Tibial artery (tissue), 4 donors: ENCODE measurements at regions not wholly inside any gene's neighbourhood (a gene's known extent, or its start where the extent isn't known, plus 50 kb on each side); places are given as distances from the start of the nearest gene placed in this dataset.

Experiments used
- DNase-seq, 2 donors: peaks; one replicate each; pipeline ENCODE4 v3.0.0-alpha.2; 2019
- H3K27ac ChIP-seq, 2 donors: fragments of 200-600 bp; sonication (generic) in 1 of 2; 1 replicate in 1 of 2; 2 replicates in 1 of 2; pipeline ENCODE4 v1.5.1; 2018 to 2019; ENCODE audit warnings: mild to moderate bottlenecking in 1 of 2
- H3K27me3 ChIP-seq, 2 donors: fragments of 200-600 bp; sonication (generic) in 1 of 2; one replicate each; pipeline versions ENCODE4 v1.5.1 to v1.6.0; 2016 to 2019
- H3K36me3 ChIP-seq, 3 donors: fragments of 200-600 bp; sonication (generic) in 2 of 3; one replicate each; pipeline ENCODE4 v1.5.1; 2016 to 2019; ENCODE audit warnings: mild to moderate bottlenecking in 2 of 3
- H3K4me1 ChIP-seq, 4 donors: fragments of 200-600 bp; sonication (generic) in 2 of 4; 1 replicate in 3 of 4; 2 replicates in 1 of 4; pipeline ENCODE4 v1.5.1; 2016 to 2019
- H3K4me3 ChIP-seq, 2 donors: fragments of 200-600 bp; sonication (generic) in 1 of 2; 1 replicate in 1 of 2; 2 replicates in 1 of 2; pipeline ENCODE4 v1.5.1; 2018 to 2019; ENCODE audit warnings: mild to moderate bottlenecking in 2 of 2
- H3K9me3 ChIP-seq, 3 donors: fragments of 200-600 bp; sonication (generic) in 1 of 3; one replicate each; pipeline ENCODE4 v1.5.1; 2016 to 2019
- CTCF ChIP-seq, 2 experiments: fragments of 200-600 bp in 1 of 2; fragments of 450-650 bp in 1 of 2; IDR thresholded peaks; one replicate each; pipeline ENCODE4 v1.5.1; 2017 to 2019; ENCODE audit warnings: antibody characterized with exemption in 2 of 2, mild to moderate bottlenecking in 1 of 2, moderate library complexity in 1 of 2
- intact Hi-C: fragments of 100-400 bp; cut with DNase I; formaldehyde crosslinking; loops from one replicate; pipeline ENCODE4 v1.15.0; 2023; ENCODE audit warnings: low total_unique reads

- intact Hi-C loops = no loop called here
- Histone ChIP-seq H3K36me3 (no peaks in the 10 kb centered on the region), H3K27ac (no peak overlapping the region), H3K4me1 (no peaks in the 10 kb centered on the region), H3K27me3 (no peaks in the 10 kb centered on the region), H3K4me3 (no peak overlapping the region), H3K9me3 (no peaks in the 10 kb centered on the region)
- no peak for DNase-seq
- TF ChIP-seq CTCF (IDR thresholded peaks at IDR 0.05) = no peak
These were observed 188.9 kb upstream of the FAM98A start for GRCh38 chr2:33788044-33788443.

GRCh38 chr2:33786881-33787280 lies 187.8 kb upstream of the FAM98A start:
- no peak for DNase-seq
- intact Hi-C loops = no loop called here
- H3K9me3 ChIP-seq = no peaks in the 10 kb centered on the region
- no peaks in the 10 kb centered on the region for H3K36me3 ChIP-seq
- no peak overlapping the region for H3K27ac ChIP-seq
- no peak for TF ChIP-seq CTCF (IDR thresholded peaks at IDR 0.05)
- H3K4me3 ChIP-seq = no peak overlapping the region
- no peaks in the 10 kb centered on the region for H3K27me3 ChIP-seq
- no peaks in the 10 kb centered on the region for H3K4me1 ChIP-seq

GRCh38 chr2:33785201-33786106 lies 186.4 kb upstream of the FAM98A start:
- no peak for TF ChIP-seq CTCF (IDR thresholded peaks at IDR 0.05)
- intact Hi-C loops = no loop called here

GRCh38 chr2:33784488-33784887 lies 185.4 kb upstream of the FAM98A start:
- intact Hi-C loops = no loop called here
- H3K27me3 ChIP-seq = no peaks in the 10 kb centered on the region
- no peak for TF ChIP-seq CTCF (IDR thresholded peaks at IDR 0.05)

More at GRCh38 chr2:33785201-33786106, 186.4 kb upstream of the FAM98A start:
- Histone ChIP-seq H3K27ac (no peak overlapping the region), H3K4me1 (no peaks in the 10 kb centered on the region), H3K9me3 (no peaks in the 10 kb centered on the region), H3K4me3 (no peak overlapping the region), H3K36me3 (no peaks in the 10 kb centered on the region), H3K27me3 (no peaks in the 10 kb centered on the region)
- no peak for DNase-seq

GRCh38 chr2:33782395-33783230 lies 183.5 kb upstream of the FAM98A start:
- Histone ChIP-seq H3K27me3 (no peaks in the 10 kb centered on the region), H3K4me1 (no peaks in the 10 kb centered on the region), H3K36me3 (no peaks in the 10 kb centered on the region), H3K9me3 (no peaks in the 10 kb centered on the region), H3K27ac (no peak overlapping the region), H3K4me3 (no peak overlapping the region)
- no peak for DNase-seq
- TF ChIP-seq CTCF (IDR thresholded peaks at IDR 0.05) = no peak
- intact Hi-C loops = no loop called here

More at GRCh38 chr2:33784488-33784887, 185.4 kb upstream of the FAM98A start:
- H3K4me3 ChIP-seq = no peak overlapping the region
- H3K27ac ChIP-seq = no peak overlapping the region
- no peaks in the 10 kb centered on the region for H3K36me3 ChIP-seq
- no peak for DNase-seq
- H3K4me1 ChIP-seq = no peaks in the 10 kb centered on the region
- no peaks in the 10 kb centered on the region for H3K9me3 ChIP-seq
